WI38 (cell line): ENCODE measurements at regions not wholly inside any gene's neighbourhood (a gene's known extent, or its start where the extent isn't known, plus 50 kb on each side); places are given as distances from the start of the nearest gene placed in this dataset.
A peak's percentile ranks its signal among the peaks of the same experiment; 100 is the strongest.

Source experiments
- H3K4me3 ChIP-seq: 2 replicates; pipeline ENCODE4 v1.5.1; 2011; ENCODE audit warnings: low read depth, mild to moderate bottlenecking, control low read depth, low read length
- CTCF ChIP-seq: IDR thresholded peaks from 2 replicates; pipeline ENCODE4 v1.5.1; 2012; ENCODE audit warnings: low read depth, mild to moderate bottlenecking, control low read depth, low read length

GRCh38 chr3:18575573-18575972 is 150.4 kb upstream of the SATB1 start:
- no peak for TF ChIP-seq CTCF
- H3K4me3 ChIP-seq, result no peak overlapping the region

- no peak overlapping the region for H3K4me3 ChIP-seq
Observed at GRCh38 chr3:18572809-18573208, 147.7 kb upstream of the SATB1 start.

GRCh38 chr3:18567293-18567692 is 142.2 kb upstream of the SATB1 start:
- H3K4me3 ChIP-seq, result no peak overlapping the region
- no peak for TF ChIP-seq CTCF

More at GRCh38 chr3:18572809-18573208, 147.7 kb upstream of the SATB1 start:
- no peak for TF ChIP-seq CTCF

GRCh38 chr3:18562364-18563154 is 137.4 kb upstream of the SATB1 start:
- H3K4me3 ChIP-seq, result no peak overlapping the region
- no peak for TF ChIP-seq CTCF

GRCh38 chr3:18559331-18559842 is 134.2 kb upstream of the SATB1 start:
- TF ChIP-seq CTCF, result 0 out of 2 replicates have a peak, but pooled peaks have one; percentile 14
- H3K4me3 ChIP-seq, result no peak overlapping the region

GRCh38 chr3:18558507-18558906 is 133.4 kb upstream of the SATB1 start:
- no peak overlapping the region for H3K4me3 ChIP-seq
- TF ChIP-seq CTCF, result no peak

- TF ChIP-seq CTCF, result no peak
Observed at GRCh38 chr3:18557216-18557615, 132.1 kb upstream of the SATB1 start.

More at GRCh38 chr3:18557216-18557615, 132.1 kb upstream of the SATB1 start:
- H3K4me3 ChIP-seq, result no peak overlapping the region
